WTC11 (cell line): ENCODE measurements at regions not wholly inside any gene's neighbourhood (a gene's known extent, or its start where the extent isn't known, plus 50 kb on each side); places are given as distances from the start of the nearest gene placed in this dataset.

ENCODE experiments used
- NFE2L1 ChIP-seq: sonication (generic); formaldehyde crosslinking; IDR thresholded peaks from 2 replicates; pipeline ENCODE4 v1.8.1; 2023; ENCODE audit warnings: missing genetic modification reagents
- TF ChIP-seq, protein P1 (sequence below): sonication (generic); formaldehyde crosslinking; IDR thresholded peaks from 2 replicates; pipeline ENCODE4 v1.8.0; 2022; ENCODE audit warnings: mild to moderate bottlenecking, missing genetic modification reagents
- TF ChIP-seq, protein P2 (sequence below): sonication (generic); formaldehyde crosslinking; conservative IDR thresholded peaks from 2 replicates; pipeline ENCODE4 v1.8.1; 2023; ENCODE audit warnings: mild to moderate bottlenecking, low read depth, missing genetic modification reagents, moderate library complexity
- TF ChIP-seq, protein P3 (sequence below): sonication (generic); formaldehyde crosslinking; conservative IDR thresholded peaks from 2 replicates; pipeline ENCODE4 v1.8.1; 2022; ENCODE audit warnings: mild to moderate bottlenecking, missing genetic modification reagents
- TF ChIP-seq, protein P4 (sequence below): fragments of 200-600 bp; IDR thresholded peaks from 2 replicates; pipeline ENCODE4 v1.8.0; 2022; ENCODE audit warnings: antibody characterized with exemption

DNA sequence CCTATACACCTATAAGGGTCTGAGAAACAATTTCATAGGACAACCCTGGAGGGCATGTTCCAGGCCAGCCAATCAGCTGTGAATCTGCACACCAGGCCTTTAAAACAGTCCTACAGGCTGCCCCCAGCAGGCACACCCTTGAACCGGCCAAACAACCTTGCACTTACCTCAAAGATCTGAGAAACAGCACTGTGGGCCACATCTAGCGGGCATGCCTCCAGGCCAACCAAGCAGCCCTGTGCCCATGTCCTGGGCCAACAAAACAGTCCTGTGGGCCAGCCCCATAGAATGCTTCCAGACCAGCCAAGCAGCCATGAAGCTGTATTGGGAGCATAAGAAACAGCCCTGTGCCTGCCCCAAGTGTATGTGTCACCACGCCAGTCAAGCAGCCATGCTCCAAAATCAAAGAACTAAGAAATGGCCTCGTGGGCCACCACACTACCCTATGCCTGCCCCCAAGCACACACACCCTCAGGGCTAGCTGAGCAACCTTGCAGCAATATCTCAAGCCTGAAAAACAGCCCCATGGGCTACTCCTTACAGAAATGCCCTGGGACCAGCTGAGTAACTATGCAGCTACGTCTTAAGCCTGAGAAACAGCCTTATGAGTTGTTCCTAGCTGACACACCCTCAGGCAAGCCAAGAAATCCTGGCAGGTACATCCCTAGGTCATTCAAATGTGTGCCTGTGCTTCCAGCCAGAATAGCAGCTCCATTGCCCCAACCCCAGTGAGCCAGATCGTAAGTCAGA lies 2243.8 kb upstream of the C9orf72 start:
- TF ChIP-seq, protein P1, sequence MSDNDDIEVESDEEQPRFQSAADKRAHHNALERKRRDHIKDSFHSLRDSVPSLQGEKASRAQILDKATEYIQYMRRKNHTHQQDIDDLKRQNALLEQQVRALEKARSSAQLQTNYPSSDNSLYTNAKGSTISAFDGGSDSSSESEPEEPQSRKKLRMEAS (CRISPR knock-in tag) = no peak
- TF ChIP-seq NFE2L1 (CRISPR knock-in tag) = no peak
- TF ChIP-seq, protein P2, sequence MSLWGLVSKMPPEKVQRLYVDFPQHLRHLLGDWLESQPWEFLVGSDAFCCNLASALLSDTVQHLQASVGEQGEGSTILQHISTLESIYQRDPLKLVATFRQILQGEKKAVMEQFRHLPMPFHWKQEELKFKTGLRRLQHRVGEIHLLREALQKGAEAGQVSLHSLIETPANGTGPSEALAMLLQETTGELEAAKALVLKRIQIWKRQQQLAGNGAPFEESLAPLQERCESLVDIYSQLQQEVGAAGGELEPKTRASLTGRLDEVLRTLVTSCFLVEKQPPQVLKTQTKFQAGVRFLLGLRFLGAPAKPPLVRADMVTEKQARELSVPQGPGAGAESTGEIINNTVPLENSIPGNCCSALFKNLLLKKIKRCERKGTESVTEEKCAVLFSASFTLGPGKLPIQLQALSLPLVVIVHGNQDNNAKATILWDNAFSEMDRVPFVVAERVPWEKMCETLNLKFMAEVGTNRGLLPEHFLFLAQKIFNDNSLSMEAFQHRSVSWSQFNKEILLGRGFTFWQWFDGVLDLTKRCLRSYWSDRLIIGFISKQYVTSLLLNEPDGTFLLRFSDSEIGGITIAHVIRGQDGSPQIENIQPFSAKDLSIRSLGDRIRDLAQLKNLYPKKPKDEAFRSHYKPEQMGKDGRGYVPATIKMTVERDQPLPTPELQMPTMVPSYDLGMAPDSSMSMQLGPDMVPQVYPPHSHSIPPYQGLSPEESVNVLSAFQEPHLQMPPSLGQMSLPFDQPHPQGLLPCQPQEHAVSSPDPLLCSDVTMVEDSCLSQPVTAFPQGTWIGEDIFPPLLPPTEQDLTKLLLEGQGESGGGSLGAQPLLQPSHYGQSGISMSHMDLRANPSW = no peak
- TF ChIP-seq, protein P3, sequence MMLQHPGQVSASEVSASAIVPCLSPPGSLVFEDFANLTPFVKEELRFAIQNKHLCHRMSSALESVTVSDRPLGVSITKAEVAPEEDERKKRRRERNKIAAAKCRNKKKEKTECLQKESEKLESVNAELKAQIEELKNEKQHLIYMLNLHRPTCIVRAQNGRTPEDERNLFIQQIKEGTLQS = no peak
- TF ChIP-seq, protein P4, sequence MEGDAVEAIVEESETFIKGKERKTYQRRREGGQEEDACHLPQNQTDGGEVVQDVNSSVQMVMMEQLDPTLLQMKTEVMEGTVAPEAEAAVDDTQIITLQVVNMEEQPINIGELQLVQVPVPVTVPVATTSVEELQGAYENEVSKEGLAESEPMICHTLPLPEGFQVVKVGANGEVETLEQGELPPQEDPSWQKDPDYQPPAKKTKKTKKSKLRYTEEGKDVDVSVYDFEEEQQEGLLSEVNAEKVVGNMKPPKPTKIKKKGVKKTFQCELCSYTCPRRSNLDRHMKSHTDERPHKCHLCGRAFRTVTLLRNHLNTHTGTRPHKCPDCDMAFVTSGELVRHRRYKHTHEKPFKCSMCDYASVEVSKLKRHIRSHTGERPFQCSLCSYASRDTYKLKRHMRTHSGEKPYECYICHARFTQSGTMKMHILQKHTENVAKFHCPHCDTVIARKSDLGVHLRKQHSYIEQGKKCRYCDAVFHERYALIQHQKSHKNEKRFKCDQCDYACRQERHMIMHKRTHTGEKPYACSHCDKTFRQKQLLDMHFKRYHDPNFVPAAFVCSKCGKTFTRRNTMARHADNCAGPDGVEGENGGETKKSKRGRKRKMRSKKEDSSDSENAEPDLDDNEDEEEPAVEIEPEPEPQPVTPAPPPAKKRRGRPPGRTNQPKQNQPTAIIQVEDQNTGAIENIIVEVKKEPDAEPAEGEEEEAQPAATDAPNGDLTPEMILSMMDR = no peak
